Amygdala (tissue), 56 donors: ENCODE measurements at regions not wholly inside any gene's neighbourhood (a gene's known extent, or its start where the extent isn't known, plus 50 kb on each side); places are given as distances from the start of the nearest gene placed in this dataset.

ENCODE experiments used
- DNase-seq, 56 donors: peaks; one replicate each; lab custom pipeline; 2025; lab: John Stamatoyannopoulos, UW

DNA sequence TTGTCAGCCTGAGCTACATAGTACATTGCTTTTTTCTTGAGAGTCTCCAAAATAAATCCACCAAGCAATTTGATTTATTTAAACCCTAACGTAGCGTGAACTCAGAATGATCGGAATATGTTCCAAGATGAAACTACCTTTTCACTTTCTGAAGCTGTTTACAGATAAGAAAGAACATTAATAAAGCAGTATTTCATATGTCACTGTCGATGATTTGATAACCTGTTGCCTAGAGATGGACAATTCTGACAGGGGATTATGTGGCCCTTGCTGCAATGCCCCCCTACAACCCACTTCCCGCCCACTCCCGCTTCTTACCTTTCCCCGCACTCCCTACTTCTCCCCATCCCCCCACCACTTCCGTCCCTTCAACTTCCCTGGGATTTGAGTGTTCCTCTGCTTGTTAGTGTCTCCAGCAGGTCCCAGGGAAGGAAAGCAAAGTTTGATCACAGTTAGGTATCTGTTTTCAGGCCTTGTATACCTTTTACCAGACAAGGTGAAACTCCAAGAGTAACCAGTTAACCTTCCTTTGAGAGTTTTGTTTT lies 229.2 kb upstream of the HMGA2 start:
- DNase-seq: no peak

- DNase-seq: no peak
Observed at GRCh38 chr12:65596514-65597091, 227.7 kb upstream of the HMGA2 start.

DNA sequence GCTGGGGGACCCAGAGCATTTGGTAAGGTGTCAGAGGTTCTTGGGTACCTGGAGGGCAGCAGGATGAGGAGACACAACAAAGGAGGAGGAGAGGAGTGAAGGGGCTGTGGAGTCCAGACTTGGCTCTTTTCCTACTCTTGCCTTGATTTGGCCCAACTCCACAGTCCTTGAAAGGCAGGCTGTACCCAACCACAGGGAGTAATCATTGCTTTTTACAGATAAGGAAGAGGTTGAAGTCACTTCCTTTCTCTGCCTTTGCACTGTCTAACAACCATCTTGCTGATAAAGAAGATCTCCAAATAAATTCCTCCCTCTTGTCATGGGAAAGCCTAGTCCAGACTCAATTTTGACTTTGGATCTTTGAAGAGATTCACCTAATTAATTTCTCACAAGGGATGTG lies 226.8 kb upstream of the HMGA2 start:
- DNase-seq: no peak

GRCh38 chr12:65598688-65599087 lies 225.6 kb upstream of the HMGA2 start:
- no peak for DNase-seq

DNA sequence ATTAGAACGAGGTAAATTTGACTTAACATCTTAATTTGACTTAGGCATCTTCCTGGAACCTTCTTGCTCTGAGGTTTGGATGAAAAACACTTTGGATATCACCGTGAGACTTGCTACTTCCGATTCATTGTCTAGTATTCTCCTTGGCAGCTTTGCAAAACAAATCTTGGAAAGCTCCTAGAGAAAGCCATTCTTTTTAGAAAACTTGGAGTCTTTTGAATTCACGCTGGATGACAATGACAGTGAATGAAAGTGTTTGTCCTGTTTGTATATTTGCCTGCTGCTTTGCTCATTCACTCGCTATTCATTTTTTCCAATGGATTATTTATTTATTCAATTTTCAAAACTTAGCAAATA lies 222.1 kb upstream of the HMGA2 start:
- DNase-seq: no peak

DNA sequence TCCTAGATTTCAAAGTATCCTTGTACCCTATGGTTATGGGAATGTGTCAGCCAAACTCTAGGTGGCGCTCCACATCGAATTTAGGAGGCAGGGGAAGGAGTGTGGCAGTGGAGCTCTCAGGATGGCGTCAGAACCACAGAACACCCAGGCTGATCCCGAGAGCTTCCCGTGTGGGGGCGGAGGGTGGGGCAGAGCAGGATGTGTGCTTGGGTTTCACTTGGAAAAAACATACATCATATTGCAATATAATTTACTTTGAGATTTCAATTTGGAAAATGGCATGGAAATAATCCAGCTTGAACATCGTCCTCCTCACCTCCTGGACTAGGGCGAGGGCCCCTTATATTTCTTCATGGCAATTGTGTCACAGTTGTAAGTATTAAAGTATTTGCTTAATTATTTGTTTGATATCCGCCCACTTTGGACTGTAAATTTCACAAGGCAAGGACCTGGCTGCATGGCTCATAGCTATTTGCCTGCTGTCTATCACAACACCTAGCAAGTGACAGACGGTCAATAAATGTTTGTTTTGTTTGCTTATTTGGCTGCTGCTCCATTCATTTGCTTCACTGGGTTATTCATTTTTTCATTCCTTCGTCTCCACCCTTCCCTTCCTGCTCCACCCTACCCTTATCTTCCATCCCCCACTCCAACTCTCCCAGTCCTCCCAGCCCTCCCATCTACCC lies 221.5 kb upstream of the HMGA2 start:
- peak in 41 of 56 donors; percentile 1 to 65 (median 27) for DNase-seq

DNA sequence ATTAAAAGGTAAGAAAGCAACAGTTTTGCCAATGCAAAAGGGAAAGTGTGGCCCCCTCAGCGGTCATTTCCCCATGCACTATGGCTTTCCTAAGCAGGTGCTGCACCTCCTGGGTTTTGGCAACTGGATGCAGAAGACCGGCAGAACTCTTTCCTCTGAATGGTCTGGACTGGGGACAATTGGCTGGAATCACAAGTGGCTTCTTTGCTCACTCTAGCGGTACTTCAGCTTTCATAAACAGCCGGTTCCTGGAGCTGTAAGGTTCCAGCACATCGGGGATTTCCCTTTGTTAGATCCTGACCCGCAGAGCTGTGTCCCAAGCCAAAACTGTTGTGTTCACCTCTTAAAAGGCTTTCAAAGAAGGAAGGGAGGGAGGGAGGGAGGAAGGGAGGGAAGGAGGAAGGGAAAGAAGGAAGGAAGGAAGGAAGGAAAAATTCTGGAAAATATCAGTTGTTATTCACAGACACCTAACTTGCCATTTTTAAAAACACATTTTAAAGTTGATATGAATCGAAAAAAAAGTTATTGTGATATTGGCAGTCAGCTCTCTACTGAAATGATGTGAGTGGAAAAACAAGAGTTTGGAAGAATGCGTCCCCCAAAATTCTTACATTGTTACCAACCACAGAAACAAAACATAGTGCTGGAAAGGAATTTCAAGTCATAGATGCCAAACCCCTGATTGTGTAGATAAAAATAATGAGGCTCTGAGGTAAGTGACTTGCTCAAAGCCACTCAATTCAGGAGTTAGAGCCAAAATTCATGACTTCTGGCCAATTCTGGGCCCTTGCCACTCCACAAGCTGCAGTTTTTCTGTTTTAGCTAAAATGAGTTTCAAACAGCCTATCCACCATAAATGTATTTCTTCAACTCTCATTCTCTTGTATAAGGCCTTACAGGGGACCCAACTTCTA lies 220.6 kb upstream of the HMGA2 start:
- peak in 2 of 56 donors; percentile 3 to 13 for DNase-seq

DNA sequence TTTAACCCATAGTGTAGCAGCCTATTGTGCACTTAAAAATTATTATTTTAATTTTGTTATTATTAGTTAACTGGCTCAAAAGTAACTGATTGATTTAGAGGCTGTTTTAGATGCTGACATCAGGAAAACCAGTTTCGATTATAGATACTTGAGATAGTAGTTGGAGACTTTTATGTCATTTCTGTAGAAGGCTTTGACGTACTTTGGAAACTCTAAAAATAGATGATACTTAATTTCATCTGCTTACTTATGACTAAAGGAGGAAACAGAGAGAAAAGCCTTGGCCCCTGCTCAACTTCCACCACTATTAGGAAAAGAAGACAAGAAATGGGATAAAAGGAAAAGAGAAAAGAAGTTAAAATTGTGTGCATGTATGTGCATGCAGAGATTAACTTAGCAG lies 219.3 kb upstream of the HMGA2 start:
- DNase-seq: no peak

GRCh38 chr12:65606008-65606766 lies 218.1 kb upstream of the HMGA2 start:
- no peak for DNase-seq

DNA sequence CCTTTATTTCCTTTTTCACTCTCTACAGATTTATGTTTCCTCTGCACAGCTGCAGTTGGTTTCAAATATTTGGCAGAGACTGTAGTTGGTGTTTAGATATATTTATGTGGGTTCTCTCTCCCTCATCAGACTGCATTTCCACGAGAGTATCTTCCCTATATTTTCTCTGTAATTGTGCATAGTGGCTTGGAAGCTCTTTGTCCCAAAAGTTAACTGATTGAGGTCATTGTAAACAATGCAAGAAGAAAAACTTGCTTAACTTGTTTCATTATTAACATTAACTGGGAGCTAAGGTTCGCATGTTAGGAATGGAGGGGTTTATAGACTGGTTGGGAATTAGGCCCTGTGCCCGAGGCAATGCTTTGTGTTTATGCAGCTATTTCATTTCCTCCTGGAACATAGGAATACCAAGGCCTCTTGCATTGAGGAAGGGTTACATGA lies 216.9 kb upstream of the HMGA2 start:
- DNase-seq: no peak

DNA sequence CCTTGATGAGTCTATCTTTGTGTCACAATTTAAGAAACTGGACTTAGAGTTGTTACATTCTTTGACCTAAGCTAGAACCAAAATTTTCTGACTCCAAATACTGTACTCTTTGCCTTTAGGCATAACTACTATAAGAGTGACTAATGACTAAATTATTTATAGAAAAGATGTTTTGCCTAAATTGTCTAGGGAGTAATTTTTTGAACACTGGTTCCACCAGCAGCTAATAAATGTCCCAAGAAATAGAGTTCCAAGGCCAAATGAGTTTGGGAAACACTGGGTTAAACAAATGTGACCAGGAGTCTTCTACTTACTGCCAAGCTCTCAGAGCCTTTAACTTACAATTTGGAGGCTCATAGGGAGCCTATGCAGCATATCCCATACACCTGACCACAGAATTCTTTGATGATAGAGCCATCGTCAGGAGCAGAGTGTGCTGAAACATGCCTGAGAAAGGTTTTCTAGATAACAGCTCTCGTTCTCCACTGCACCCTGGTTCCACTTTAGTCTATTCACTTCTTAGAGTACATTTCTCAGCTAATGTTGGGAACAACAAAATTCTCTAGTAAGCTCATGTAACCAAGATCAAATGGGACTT lies 215.9 kb upstream of the HMGA2 start:
- no peak for DNase-seq

DNA sequence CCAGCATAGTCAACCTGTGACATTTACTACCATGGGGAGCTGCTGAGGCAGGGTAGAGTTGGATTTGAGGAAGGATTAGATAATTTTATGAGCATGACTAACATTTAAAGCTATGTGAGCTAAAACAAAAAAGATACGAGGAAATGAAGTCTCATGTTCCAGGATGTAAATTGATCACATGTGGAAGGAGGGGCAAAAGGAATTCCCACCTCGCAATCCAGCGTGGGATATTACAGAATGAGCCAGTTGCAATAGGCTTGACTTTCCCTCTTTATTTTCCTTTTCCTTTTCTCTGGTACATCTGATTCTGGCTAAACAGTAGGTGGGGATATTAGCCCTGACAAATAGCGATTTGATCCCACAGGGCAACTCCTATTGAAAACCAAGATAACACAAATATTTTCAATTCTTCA lies 214.9 kb upstream of the HMGA2 start:
- no peak for DNase-seq

DNA sequence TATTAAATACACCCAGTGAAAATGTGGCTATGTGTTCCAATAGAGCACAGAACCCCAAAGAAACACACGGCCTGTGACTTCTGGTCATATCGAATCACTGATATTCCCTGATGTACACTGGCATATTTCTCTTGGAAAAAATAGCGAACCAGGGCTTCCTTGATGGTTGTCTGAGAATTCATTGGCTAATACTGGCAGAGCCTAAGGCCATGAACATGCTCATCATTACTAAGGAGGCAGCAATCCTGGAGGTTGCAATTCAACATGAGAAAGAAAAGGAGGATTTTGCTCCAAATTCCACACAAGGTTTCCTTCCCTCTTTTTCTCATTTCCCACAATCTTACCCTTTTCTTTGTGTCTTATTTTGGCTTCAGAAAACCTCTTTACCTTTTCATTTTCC lies 212.9 kb upstream of the HMGA2 start:
- no peak for DNase-seq

- DNase-seq: no peak
Observed at GRCh38 chr12:65612440-65612839, 211.8 kb upstream of the HMGA2 start.

- no peak for DNase-seq
Observed at GRCh38 chr12:65613692-65614091, 210.6 kb upstream of the HMGA2 start.

GRCh38 chr12:65614259-65614889 lies 209.9 kb upstream of the HMGA2 start:
- no peak for DNase-seq

- DNase-seq: no peak
Observed at GRCh38 chr12:65615118-65615517, 209.2 kb upstream of the HMGA2 start.

- DNase-seq: no peak
Observed at GRCh38 chr12:65616022-65616421, 208.3 kb upstream of the HMGA2 start.

DNA sequence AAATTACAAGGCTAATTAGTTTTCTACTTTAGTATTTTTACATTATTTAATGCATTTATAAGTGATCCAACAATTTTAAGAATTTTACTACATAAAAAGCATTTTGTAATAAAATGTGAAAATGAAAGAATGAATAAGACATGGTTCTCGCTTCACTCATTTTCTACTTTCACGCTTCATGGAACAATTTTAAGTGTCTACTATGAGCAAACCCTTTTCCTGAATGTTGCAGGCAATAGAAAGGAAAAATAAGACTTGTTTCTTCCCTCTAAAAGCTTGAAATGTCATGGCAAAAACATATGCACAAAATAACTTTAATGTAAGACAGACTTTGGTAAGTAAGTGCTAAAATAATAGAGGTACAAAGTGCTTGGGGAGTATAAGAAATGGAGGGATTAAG lies 205.7 kb upstream of the HMGA2 start:
- DNase-seq: no peak

DNA sequence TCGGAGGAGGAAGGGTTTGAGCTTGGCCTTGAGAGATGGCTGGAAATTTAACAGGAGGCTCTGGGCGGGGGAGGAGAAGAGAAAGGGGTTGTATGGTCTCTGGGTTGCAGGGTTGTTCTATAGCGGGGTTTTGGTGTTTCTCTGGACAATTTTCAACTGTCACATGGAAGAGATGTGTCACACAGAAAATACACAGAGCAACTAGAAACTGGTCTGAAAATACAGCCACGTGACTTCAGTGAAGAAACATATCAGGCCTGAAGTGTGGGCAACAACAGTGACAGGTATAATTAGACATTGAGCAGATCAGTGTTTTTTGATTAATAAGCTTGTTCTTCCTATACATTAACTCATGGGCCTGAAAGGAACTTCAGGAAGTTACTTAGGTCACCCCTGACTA lies 205.3 kb upstream of the HMGA2 start:
- DNase-seq: no peak
